Fibroblast of lung (primary cell): ENCODE measurements at regions not wholly inside any gene's neighbourhood (a gene's known extent, or its start where the extent isn't known, plus 50 kb on each side); places are given as distances from the start of the nearest gene placed in this dataset.

Source experiments
- DNase-seq, 2 donors: peaks; one replicate each; pipeline versions ENCODE4 v3.0.0 to v3.0.0-alpha.2; 2010; ENCODE audit warnings: low read depth in 2 of 2
- H2AFZ ChIP-seq: 2 replicates; pipeline ENCODE4 v1.5.1; 2012; ENCODE audit warnings: low read length, control low read depth, inconsistent platforms
- H3K27ac ChIP-seq: 2 replicates; pipeline ENCODE4 v1.5.1; 2011; ENCODE audit warnings: low read length, control low read depth; ENCODE audit not compliant: insufficient read depth
- H3K27me3 ChIP-seq: 2 replicates; pipeline ENCODE4 v1.5.1; 2011; ENCODE audit warnings: mild to moderate bottlenecking, low read length; ENCODE audit not compliant: control insufficient read depth, insufficient read depth
- H3K36me3 ChIP-seq: 2 replicates; pipeline ENCODE4 v1.5.1; 2011; ENCODE audit warnings: low read length; ENCODE audit not compliant: control insufficient read depth, insufficient read depth
- H3K4me1 ChIP-seq: 2 replicates; pipeline ENCODE4 v1.5.1; 2011; ENCODE audit warnings: low read length; ENCODE audit not compliant: control insufficient read depth, insufficient read depth; ENCODE audit errors: extremely low read depth
- H3K4me2 ChIP-seq: 2 replicates; pipeline ENCODE4 v1.5.1; 2011; ENCODE audit warnings: low read length, control low read depth; ENCODE audit not compliant: insufficient read depth; ENCODE audit errors: extremely low read depth
- H3K4me3 ChIP-seq, 4 experiments: fragments of 200-600 bp in 1 of 4; sonication (generic) in 1 of 4; replicated peaks in 1 of 4; 2 replicates each; pipeline ENCODE4 v1.5.1; 2011 to 2016; ENCODE audit warnings: low read length in 4 of 4, low read depth in 3 of 4, mild to moderate bottlenecking in 3 of 4, control low read depth in 2 of 4, inconsistent platforms in 1 of 4, mixed read lengths in 1 of 4; ENCODE audit not compliant: insufficient read depth in 1 of 4; ENCODE audit errors: control extremely low read depth in 1 of 4
- H3K79me2 ChIP-seq: 2 replicates; pipeline ENCODE4 v1.5.1; 2012; ENCODE audit warnings: mild to moderate bottlenecking, low read length, inconsistent platforms; ENCODE audit not compliant: control insufficient read depth, insufficient read depth
- H3K9ac ChIP-seq: 2 replicates; pipeline ENCODE4 v1.5.1; 2011; ENCODE audit warnings: mild to moderate bottlenecking, low read length, control low read depth; ENCODE audit not compliant: insufficient read depth
- H3K9me3 ChIP-seq: 2 replicates; pipeline ENCODE4 v1.5.1; 2012; ENCODE audit warnings: low read depth, low read length; ENCODE audit not compliant: control insufficient read depth, insufficient read depth
- H4K20me1 ChIP-seq: 2 replicates; pipeline ENCODE4 v1.5.1; 2011; ENCODE audit warnings: low read length; ENCODE audit not compliant: control insufficient read depth, insufficient read depth; ENCODE audit errors: extremely low read depth
- EZH2 ChIP-seq: IDR thresholded peaks from 2 replicates; pipeline ENCODE4 v1.5.1; 2012; ENCODE audit warnings: low read length, control low read depth, mild to moderate bottlenecking; ENCODE audit errors: missing control alignments
- TF ChIP-seq, protein P1 (sequence below), 2 donors: IDR thresholded peaks in 1 of 2; conservative IDR thresholded peaks in 1 of 2; 1 replicate in 1 of 2; 2 replicates in 1 of 2; pipeline ENCODE4 v1.5.1; 2011 to 2012; ENCODE audit warnings: low read length in 2 of 2, control low read depth in 1 of 2, inconsistent platforms in 1 of 2, low read depth in 1 of 2, mild to moderate bottlenecking in 1 of 2

DNA sequence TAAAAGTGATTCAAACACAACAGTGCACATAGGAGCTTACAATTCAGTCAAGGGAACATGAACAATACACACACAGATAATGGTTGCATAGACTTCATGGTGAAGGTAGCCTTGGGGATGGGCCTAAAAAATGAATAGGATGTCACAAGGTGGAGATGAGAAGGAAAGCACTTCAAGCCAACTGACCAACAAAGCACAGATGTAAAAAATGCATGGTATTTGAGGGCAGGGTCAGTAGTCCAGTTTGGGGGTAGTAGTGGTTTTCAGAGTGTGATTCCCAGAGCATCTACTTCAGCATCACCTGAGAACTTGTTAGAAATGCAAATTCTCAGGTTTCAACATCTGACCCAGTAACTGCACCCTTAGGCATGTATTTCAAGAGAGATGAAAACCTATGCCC lies 88.9 kb downstream of the PERP start:
- Histone ChIP-seq H3K9ac (no peak overlapping the region), H3K4me3 (no peak overlapping the region), H2AFZ (no peak overlapping the region), H3K36me3 (no peaks in the 10 kb centered on the region), H3K27ac (no peak overlapping the region), H3K79me2 (no peaks in the 10 kb centered on the region), H4K20me1 (no peaks in the 10 kb centered on the region), H3K4me2 (no peak overlapping the region), H3K27me3 (no peaks in the 10 kb centered on the region), H3K9me3 (no peaks in the 10 kb centered on the region), H3K4me1 (no peaks in the 10 kb centered on the region)
- TF ChIP-seq, protein P1, sequence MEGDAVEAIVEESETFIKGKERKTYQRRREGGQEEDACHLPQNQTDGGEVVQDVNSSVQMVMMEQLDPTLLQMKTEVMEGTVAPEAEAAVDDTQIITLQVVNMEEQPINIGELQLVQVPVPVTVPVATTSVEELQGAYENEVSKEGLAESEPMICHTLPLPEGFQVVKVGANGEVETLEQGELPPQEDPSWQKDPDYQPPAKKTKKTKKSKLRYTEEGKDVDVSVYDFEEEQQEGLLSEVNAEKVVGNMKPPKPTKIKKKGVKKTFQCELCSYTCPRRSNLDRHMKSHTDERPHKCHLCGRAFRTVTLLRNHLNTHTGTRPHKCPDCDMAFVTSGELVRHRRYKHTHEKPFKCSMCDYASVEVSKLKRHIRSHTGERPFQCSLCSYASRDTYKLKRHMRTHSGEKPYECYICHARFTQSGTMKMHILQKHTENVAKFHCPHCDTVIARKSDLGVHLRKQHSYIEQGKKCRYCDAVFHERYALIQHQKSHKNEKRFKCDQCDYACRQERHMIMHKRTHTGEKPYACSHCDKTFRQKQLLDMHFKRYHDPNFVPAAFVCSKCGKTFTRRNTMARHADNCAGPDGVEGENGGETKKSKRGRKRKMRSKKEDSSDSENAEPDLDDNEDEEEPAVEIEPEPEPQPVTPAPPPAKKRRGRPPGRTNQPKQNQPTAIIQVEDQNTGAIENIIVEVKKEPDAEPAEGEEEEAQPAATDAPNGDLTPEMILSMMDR (conservative IDR thresholded peaks at IDR 0.05 in 1 of 2, IDR thresholded peaks at IDR 0.05 in 1 of 2; ENCODE audit: low read depth in 1 of 2, low read length in 2 of 2): no peak
- no peak for TF ChIP-seq EZH2
- DNase-seq: no peak

DNA sequence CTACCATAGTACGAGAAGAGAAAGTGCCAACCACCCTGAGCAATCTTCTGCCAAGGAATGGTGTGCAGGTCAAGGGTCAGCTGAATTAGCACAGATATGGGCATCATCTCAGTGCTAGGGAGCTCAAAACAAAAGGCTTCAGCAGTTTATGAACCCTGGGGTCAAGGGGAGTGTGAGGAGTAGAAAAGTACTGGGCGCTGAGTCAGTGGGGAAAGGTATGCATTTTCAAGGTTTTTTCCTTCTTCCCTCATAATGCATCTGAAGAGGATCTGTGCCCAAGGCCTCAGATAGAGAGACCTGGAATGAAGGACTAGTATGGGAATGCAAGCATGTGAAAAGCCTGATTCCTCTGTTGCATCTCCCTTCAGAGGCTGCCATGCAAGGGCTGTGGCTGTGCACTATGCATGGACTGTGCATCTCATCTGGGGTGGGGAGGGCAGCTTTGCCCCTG lies 81.7 kb downstream of the PERP start:
- H4K20me1 ChIP-seq: no peaks in the 10 kb centered on the region
- DNase-seq: no peak
- H3K4me3 ChIP-seq: no peak overlapping the region
- no peaks in the 10 kb centered on the region for H3K4me1 ChIP-seq
- H3K27ac ChIP-seq: no peak overlapping the region
- H3K27me3 ChIP-seq: peaks cover 9% of the 10 kb centered on the region
- H3K4me2 ChIP-seq: no peak overlapping the region
- H3K79me2 ChIP-seq: no peaks in the 10 kb centered on the region
- H3K9ac ChIP-seq: no peak overlapping the region
- no peak overlapping the region for H2AFZ ChIP-seq
- no peaks in the 10 kb centered on the region for H3K36me3 ChIP-seq
- TF ChIP-seq EZH2: no peak
- TF ChIP-seq, protein P1 (conservative IDR thresholded peaks at IDR 0.05 in 1 of 2, IDR thresholded peaks at IDR 0.05 in 1 of 2; ENCODE audit: low read depth in 1 of 2, low read length in 2 of 2): no peak
- H3K9me3 ChIP-seq: no peaks in the 10 kb centered on the region

DNA sequence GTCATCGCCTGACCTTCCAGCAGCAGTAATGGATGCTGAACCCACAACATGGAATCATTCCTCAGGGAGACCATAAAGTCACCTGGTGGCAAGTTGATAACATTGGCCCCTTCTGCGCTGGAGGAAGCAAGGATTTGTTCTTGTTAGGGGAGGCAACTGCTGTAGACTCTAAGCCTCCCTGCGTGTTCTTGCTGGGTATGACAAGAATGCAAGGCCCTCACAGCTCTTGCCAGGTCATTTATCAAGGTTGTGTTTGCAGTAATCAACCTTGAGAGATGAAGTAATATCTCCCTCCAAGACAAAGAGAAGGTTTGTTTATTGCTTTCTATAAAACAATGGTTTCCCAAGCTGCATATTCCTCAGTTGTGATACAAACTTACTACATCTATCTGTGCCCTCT lies 80.9 kb downstream of the PERP start:
- TF ChIP-seq EZH2: no peak
- TF ChIP-seq, protein P1 (conservative IDR thresholded peaks at IDR 0.05 in 1 of 2, IDR thresholded peaks at IDR 0.05 in 1 of 2; ENCODE audit: low read depth in 1 of 2, low read length in 2 of 2): no peak
- no peak for DNase-seq
- H3K4me3 ChIP-seq: no peak overlapping the region
- no peak overlapping the region for H3K9ac ChIP-seq
- H3K79me2 ChIP-seq: no peaks in the 10 kb centered on the region
- H3K4me2 ChIP-seq: no peak overlapping the region
- H3K27ac ChIP-seq: no peak overlapping the region
- no peaks in the 10 kb centered on the region for H4K20me1 ChIP-seq
- H2AFZ ChIP-seq: no peak overlapping the region
- peaks cover 9% of the 10 kb centered on the region for H3K27me3 ChIP-seq
- no peaks in the 10 kb centered on the region for H3K4me1 ChIP-seq
- H3K9me3 ChIP-seq: no peaks in the 10 kb centered on the region
- H3K36me3 ChIP-seq: no peaks in the 10 kb centered on the region
